ENCODE measurements at regions not wholly inside any gene's neighbourhood (a gene's known extent, or its start where the extent isn't known, plus 50 kb on each side); places are given as distances from the start of the nearest gene placed in this dataset.
"Not testable (repeated sequence)": the region's sequence is repeated elsewhere in the genome, so short reads cannot be mapped to it uniquely, and the experiment has no call there.

DNA sequence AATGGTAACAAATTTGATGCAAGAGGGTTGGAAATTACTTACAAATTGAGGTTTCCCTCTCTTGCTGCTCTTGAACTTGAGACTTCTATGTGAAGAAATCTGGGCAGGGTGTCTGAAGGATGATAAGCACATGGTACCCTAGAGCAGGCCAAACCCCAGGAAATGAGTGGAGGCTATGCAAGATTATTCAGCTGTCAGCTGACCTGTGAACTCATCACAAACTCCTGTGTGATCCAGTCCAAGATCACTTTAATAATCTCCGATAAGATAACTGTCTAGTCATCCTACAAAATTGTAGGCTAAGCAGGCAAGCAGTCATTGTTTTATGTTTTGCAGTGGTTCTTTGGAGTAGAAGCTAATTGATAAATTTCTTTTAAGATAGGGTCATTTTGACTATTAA is 213.1 kb downstream of the BTBD3 start:
- no peak for DNase-seq

- DNase-seq: no peak
Observed at GRCh38 chr20:12133553-12133952, 215.9 kb downstream of the BTBD3 start.

GRCh38 chr20:12145951-12146350 is 228.3 kb downstream of the BTBD3 start:
- not testable (repeated sequence) for DNase-seq

- no peak for DNase-seq
Observed at GRCh38 chr20:12152996-12153395, 235.3 kb downstream of the BTBD3 start.

GRCh38 chr20:12153628-12154027 is 235.9 kb downstream of the BTBD3 start:
- no peak for DNase-seq

- no peak for DNase-seq
Observed at GRCh38 chr20:12156252-12156651, 238.6 kb downstream of the BTBD3 start.

DNA sequence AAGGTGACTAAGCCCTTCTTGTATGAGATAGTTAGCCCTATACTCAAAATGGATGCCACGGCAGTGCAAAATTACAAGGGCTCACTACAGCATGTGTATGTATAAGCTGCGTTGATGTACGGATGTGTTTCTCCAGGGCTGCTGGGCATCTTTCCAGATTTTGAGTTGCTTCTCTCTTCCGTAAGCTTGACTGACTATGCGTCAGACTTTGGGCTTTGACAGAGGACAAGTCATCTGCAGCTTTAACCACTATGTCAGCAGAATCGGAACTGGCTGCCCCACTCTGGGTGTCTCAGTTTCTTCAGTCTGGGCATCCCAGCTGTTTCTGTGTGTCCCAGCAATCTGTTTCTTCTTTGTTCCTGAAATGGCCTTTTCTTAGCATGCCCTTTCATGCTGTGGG is 241.6 kb downstream of the BTBD3 start:
- DNase-seq: no peak

DNA sequence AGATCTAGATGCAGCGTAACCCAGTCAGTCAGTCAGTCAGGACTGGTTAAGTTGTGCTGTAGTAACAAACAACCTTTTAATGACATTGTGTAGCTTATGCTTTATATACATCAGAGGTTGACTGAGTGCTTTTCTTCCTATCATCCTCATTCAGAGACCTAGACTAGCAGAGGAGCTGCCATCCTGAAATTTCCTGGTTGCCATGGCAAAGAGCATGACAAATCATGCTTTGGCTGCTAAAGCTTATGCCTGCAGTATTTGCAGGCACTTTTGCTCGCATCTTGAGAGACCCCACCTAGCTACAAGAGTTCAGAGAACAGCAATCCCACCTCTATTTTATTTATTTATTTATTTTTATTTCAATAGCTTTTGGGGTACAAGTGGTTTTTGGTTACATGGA is 244.0 kb downstream of the BTBD3 start:
- DNase-seq: no peak

DNA sequence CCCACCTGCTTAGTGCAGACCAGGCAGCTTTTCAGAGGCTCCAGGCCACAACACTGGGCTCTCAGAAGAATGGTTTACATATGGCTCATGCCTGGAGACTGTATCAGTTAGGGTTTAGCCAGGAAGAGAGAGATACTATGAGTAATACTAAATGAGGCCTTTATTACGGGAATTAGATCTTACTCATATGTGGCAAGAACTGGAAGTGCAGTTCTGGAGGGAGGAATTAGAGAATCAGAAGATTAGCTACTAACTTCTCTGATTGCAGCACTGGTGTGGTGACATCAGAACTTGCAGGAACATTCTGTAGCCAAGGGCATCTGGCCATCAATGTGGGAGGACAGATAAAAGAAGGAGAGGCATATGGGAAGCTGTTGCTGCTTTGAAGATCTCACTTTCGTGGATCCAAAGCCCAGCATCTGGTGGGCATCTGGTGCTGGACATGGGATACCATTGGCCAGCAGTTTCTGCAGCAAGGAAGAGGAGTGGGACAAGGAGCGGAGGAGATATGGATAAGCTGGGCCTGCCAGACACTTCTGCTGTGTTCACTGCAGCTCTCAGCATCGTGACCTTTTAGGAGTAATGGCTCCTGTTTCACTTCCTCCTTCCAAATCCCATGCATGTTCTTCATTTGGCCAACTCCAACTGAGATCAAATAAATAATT is 248.5 kb downstream of the BTBD3 start:
- DNase-seq: no peak

DNA sequence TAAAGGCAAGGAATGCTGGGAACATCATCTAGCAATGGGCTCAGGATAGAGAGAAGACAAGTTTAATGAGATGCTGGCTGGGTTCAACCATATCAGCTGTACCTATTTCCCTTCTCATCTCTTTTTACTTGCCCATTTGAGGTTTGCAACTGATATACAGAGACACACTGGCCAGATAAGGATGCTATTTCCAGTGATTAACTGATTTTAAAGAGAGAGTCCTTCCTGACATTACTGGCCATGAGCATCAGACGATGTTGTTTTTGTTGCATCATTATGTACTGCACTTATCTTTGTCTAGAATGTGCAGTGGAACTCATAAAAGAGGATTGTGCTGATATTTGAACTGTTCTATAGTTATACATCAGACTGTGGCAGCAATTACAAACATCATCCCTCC is 252.7 kb downstream of the BTBD3 start:
- DNase-seq: no peak

DNA sequence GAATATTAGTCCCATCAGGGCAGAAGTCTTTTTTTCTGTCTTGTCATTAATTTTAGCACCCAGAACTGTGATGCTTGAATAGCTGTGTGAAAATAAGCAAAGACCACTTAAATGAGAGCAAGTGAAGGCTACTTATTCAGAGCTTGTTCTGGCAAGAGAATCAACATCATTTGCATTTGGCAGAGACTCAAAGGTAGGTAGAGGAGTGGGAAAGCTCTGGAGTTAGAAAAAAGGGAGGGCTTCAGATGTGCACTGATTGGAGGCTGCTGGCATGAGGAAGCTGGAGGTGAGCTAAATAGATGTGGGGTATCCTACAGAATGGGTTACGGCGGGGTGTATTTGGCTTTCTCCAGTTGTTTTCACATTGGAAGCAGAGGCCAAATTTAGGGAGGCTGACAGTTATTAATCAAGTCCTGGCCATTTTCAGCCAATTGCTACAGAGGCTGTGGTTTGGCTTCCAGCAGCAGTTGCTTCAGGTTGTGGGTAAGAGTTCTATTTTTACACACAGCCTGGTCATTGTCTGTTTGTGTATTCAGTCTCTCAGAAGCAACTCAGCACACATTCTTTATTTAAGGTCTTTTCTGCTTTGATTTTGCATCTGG is 254.3 kb downstream of the BTBD3 start:
- DNase-seq: no peak

DNA sequence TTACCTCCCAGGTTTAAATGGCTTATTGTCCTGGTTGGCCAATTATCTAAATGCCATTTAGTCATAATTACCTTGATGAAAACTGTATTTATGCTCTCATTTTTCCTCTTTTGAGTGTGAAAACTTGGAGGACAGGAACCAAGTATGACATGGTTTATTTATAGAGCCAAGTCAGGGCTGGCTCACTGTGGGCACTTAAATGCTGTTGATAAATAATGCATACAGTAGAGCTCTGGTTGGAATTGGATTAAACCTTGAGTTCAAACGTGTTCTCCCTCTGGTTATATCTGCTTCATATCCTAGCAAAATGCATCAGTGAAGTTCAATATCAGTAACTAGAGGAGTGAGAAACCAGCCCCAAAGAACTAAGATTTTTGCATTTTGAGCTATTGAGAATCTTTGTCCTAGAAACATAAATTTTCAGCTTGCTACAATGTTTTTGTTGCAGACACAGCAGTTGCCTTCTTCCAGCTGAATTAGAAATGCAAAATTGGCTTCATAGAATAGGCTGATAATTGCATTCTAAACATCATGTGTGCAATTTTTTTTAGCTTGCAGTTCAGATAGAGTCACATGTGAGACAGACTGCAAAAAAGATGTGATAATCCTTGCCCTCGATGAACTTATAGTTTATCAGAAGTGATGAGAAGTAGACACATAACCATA is 255.8 kb downstream of the BTBD3 start:
- no peak for DNase-seq

GRCh38 chr20:12175538-12175937 is 257.8 kb downstream of the BTBD3 start:
- DNase-seq: no peak

GRCh38 chr20:12177657-12178293 is 260.1 kb downstream of the BTBD3 start:
- DNase-seq: no peak

GRCh38 chr20:12179692-12180091 is 262.0 kb downstream of the BTBD3 start:
- no peak for DNase-seq

- DNase-seq: no peak
Observed at GRCh38 chr20:12180107-12180661, 262.5 kb downstream of the BTBD3 start.

DNA sequence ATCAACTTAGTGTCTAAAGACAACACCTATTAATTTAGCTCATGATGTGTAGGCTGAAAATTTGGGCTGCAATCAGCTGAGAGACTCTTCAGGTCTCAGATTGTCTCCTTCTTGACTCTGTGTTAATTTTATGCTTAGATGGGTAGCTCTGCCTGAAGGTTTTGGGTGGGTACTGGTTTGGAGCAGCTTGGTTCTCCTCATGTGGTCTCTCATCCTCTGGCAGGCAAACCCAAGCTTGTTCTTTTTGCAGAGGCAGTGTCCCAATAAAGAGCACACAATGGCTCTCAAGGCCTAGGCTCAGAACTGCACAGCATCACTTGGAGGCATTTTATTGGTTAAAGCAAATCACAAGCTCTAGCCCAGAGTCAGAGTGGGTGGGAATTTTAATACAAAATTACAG is 280.6 kb downstream of the BTBD3 start:
- DNase-seq: no peak

DNA sequence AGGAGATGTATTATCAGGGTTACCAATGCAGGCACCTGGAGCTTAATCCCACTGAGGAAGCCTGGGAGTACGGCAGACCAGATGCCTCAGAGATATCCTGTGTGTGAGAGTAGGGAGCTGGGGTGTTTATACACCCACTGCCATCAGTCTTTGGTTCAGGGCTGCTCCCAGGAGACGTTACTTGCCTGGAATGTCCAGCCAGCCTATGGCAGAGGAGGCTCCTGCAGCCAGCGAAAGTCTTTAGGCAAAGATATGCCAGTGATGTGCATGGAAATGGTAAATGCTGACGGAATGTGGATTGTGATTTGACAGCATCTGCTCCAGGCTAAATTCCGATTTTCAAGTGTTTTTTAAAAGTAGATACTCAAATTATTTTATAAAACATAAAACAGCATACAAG is 282.0 kb downstream of the BTBD3 start:
- DNase-seq: no peak

DNA sequence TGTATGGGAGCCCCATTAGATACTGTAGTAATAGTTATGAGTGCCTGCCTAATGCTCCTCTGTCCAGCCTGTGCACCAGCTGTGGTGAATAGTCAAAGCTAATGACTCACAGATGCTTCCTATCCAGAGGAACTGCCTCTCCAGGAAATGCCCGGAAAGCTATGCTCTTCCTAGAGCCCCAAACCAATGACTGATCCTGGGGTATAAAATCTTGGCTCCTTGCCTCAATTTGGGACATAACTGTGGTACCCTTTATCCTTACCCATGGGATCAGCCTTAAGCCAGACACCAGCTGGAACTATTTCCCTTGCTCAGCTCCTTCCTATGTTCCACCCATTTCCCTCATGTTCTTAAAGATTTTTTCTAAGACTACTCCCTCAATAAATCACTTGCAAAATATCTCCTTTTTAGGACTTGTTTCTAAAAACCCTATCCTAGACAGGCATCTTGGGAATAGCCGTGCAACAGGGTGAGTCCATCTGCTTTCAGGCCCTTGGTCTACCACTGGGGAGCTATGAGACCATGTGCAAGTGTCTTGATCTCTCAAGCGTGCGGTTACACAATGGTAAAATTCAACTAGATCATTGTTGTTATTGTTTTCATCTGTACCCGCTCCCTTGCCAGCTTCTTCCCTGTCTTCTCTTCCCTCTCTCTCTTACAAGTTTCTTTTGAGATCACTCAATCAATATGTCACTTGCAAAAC is 283.7 kb downstream of the BTBD3 start:
- no peak for DNase-seq

DNA sequence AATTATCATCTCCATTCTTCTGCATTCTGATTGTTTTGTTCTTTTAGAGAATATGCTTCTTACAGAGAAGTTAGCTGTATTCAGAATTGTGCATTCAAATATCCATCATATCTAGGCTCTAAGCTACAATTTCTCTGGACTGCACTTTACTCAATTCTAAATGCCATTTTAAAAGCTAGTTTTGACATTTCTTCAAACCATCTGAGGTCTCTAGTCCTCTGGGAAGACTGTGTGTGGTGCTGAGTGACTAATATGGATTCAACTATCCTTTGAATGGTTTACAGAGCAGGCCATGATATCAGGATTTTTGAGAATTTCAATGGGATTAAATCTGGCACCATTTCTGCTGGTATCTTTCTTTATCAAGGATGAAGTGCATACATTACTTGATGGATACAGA is 285.7 kb downstream of the BTBD3 start:
- DNase-seq: no peak

- DNase-seq: no peak
Observed at GRCh38 chr20:12203981-12204380, 286.3 kb downstream of the BTBD3 start.

DNA sequence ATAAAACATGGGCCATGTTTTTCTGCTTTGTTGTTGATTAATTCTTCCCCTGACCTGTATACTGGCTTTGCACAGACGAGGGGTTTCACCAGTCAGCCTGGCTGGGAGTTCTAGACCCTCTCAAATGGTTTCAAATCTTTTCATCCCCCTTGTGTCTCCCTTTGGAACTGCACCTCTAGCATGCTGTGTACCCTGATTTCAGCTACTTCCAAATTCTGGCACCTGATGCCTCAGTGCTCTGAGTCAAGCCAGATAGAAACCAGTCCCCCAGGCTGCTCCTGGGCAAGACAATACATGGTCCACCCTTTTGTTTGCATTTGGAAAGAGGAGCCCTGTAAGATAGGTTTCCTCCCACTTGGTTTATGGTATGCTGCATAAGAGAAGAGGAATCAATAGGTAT is 290.2 kb downstream of the BTBD3 start:
- DNase-seq: no peak

GRCh38 chr20:12210591-12210990 is 292.9 kb downstream of the BTBD3 start:
- no peak for DNase-seq
